CD14-positive monocyte (primary cell): ENCODE measurements at regions not wholly inside any gene's neighbourhood (a gene's known extent, or its start where the extent isn't known, plus 50 kb on each side); places are given as distances from the start of the nearest gene placed in this dataset.
A peak's percentile ranks its signal among the peaks of the same experiment; 100 is the strongest.

Experiments used
- DNase-seq, 3 donors: peaks; one replicate each; pipeline ENCODE4 v3.0.0-alpha.2; 2011 to 2022
- H2AFZ ChIP-seq: 2 replicates; pipeline ENCODE4 v1.6.0; 2012; ENCODE audit warnings: mild to moderate bottlenecking, low read depth, low read length, inconsistent platforms; ENCODE audit not compliant: insufficient read depth, poor library complexity, severe bottlenecking
- H3K27ac ChIP-seq, 2 donors: 1 replicate in 1 of 2; 2 replicates in 1 of 2; pipeline ENCODE4 v1.5.1; 2012 to 2013; ENCODE audit warnings: low read length in 2 of 2, control low read depth in 1 of 2, inconsistent platforms in 1 of 2, low read depth in 1 of 2, mild to moderate bottlenecking in 1 of 2
- H3K27me3 ChIP-seq, 2 donors: one replicate each; pipeline versions ENCODE4 v1.6.0 to v1.6.1; 2011 to 2013; ENCODE audit warnings: low read length in 2 of 2; ENCODE audit not compliant: control insufficient read depth in 2 of 2, insufficient read depth in 2 of 2
- H3K36me3 ChIP-seq, 2 donors: replicated peaks in 1 of 2; 1 replicate in 1 of 2; 2 replicates in 1 of 2; pipeline versions ENCODE4 v1.5.1 to v1.6.1; 2012 to 2013; ENCODE audit warnings: low read length in 2 of 2, control low read depth in 1 of 2, inconsistent platforms in 1 of 2, mild to moderate bottlenecking in 1 of 2; ENCODE audit not compliant: insufficient read depth in 2 of 2, control insufficient read depth in 1 of 2
- H3K4me1 ChIP-seq, 2 donors: 1 replicate in 1 of 2; 2 replicates in 1 of 2; pipeline versions ENCODE4 v1.5.1 to v1.6.1; 2012 to 2013; ENCODE audit warnings: low read length in 2 of 2, control low read depth in 1 of 2, inconsistent platforms in 1 of 2, mild to moderate bottlenecking in 1 of 2, moderate library complexity in 1 of 2; ENCODE audit not compliant: insufficient read depth in 2 of 2, control insufficient read depth in 1 of 2
- H3K4me2 ChIP-seq: replicated peaks from 2 replicates; pipeline ENCODE3; 2012; ENCODE audit warnings: low read length, moderate library complexity, mild to moderate bottlenecking; ENCODE audit not compliant: poor library complexity, severe bottlenecking; ENCODE audit errors: extremely low read depth
- H3K4me3 ChIP-seq, 3 experiments: fragments of 200-600 bp in 1 of 3; sonication (generic) in 1 of 3; replicated peaks in 1 of 3; 1 replicate in 2 of 3; 2 replicates in 1 of 3; pipeline ENCODE4 v1.5.1; 2011 to 2013; ENCODE audit warnings: low read length in 3 of 3, mild to moderate bottlenecking in 3 of 3, control low read depth in 2 of 3, low read depth in 2 of 3, inconsistent platforms in 1 of 3, moderate library complexity in 1 of 3
- H3K79me2 ChIP-seq: 2 replicates; pipeline ENCODE4 v1.6.0; 2012; ENCODE audit warnings: mild to moderate bottlenecking, control low read depth, inconsistent platforms, low read length, moderate library complexity; ENCODE audit not compliant: insufficient read depth
- H3K9ac ChIP-seq: 2 replicates; pipeline ENCODE4 v1.6.0; 2017; ENCODE audit warnings: low read length, mild to moderate bottlenecking; ENCODE audit not compliant: insufficient read depth, poor library complexity, severe bottlenecking
- H3K9me3 ChIP-seq, 2 donors: replicated peaks in 1 of 2; 1 replicate in 1 of 2; 2 replicates in 1 of 2; pipeline versions ENCODE4 v1.5.1 to v1.6.1; 2012 to 2013; ENCODE audit warnings: low read length in 2 of 2, control low read depth in 1 of 2; ENCODE audit not compliant: control insufficient read depth in 1 of 2, insufficient read depth in 1 of 2
- H4K20me1 ChIP-seq: 2 replicates; pipeline ENCODE4 v1.6.0; 2012; ENCODE audit warnings: mild to moderate bottlenecking, low read length, control low read depth, moderate library complexity; ENCODE audit not compliant: insufficient read depth
- H3K27ac Mint-ChIP-seq, 7 donors: one replicate each; pipeline ENCODE4 v1.8.0; 2020; ENCODE audit warnings: mild to moderate bottlenecking in 7 of 7, mixed read lengths in 7 of 7, moderate library complexity in 6 of 7, inconsistent platforms in 2 of 7
- H3K27me3 Mint-ChIP-seq, 3 donors: one replicate each; pipeline ENCODE4 v1.8.0; 2021 to 2022; ENCODE audit warnings: low read depth in 3 of 3, mild to moderate bottlenecking in 3 of 3, mixed read lengths in 3 of 3, moderate library complexity in 3 of 3, inconsistent platforms in 1 of 3
- H3K36me3 Mint-ChIP-seq, 2 donors: one replicate each; pipeline ENCODE4 v1.8.0; 2020; ENCODE audit warnings: mixed read lengths in 2 of 2, inconsistent platforms in 1 of 2, mild to moderate bottlenecking in 1 of 2
- H3K4me1 Mint-ChIP-seq: one replicate; pipeline ENCODE4 v1.8.0; 2020; ENCODE audit warnings: mild to moderate bottlenecking, mixed read lengths
- H3K4me3 Mint-ChIP-seq, 2 donors: one replicate each; pipeline ENCODE4 v1.8.0; 2020; ENCODE audit warnings: mild to moderate bottlenecking in 2 of 2, mixed read lengths in 2 of 2, moderate library complexity in 1 of 2
- H3K9me3 Mint-ChIP-seq, 7 donors: one replicate each; pipeline ENCODE4 v1.8.0; 2020 to 2022; ENCODE audit warnings: mixed read lengths in 7 of 7, mild to moderate bottlenecking in 6 of 7, moderate library complexity in 6 of 7, inconsistent platforms in 2 of 7
- WGBS: methylation state at CpG from one replicate; pipeline ENCODE4 v1.1.5; 2013; ENCODE audit warnings: missing lambda C conversion rate; ENCODE audit not compliant: insufficient coverage; 5-methylcytosine and 5-hydroxymethylcytosine counted together
- intact Hi-C, 2 donors: fragments of 100-400 bp; cut with micrococcal nuclease; formaldehyde crosslinking; loops; one replicate each; pipeline versions ENCODE4 v1.15.0 to v1.15.1; 2023
- TF ChIP-seq, protein P1 (sequence below): fragments of 200-600 bp; IDR thresholded peaks from one replicate; pipeline ENCODE4 v1.8.0; 2022; ENCODE audit warnings: antibody characterized with exemption, mild to moderate bottlenecking

DNA sequence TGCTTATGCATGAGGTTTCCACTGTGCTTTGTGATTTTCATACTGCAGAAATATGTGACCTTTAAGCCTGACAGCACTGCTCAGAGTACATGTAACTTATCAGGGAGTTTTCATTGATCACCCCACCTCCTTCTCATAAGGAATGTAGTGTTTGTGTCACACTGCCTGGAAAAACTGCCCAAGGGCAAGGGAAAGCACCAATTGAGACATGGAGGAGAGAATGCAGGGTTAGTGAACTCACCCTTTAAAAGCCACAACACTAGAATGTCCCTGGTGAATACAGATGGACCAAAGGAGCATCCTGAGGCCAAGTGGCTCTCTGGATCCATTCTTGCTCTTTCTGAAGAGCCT lies 147.2 kb upstream of the SPATS2L start:
- Histone ChIP-seq H3K36me3 (no peaks in the 10 kb centered on the region), H3K4me3 (no peak overlapping the region), H2AFZ (no peak overlapping the region), H3K4me1 (peaks cover 0 to 12% of the 10 kb centered on the region in 2 donors), H3K9me3 (peaks cover 0 to 5% of the 10 kb centered on the region in 2 donors), H4K20me1 (no peaks in the 10 kb centered on the region), H3K79me2 (no peaks in the 10 kb centered on the region), H3K27ac (no peak overlapping the region), H3K27me3 (no peaks in the 10 kb centered on the region), H3K4me2 (no peak overlapping the region), H3K9ac (no peak overlapping the region)
- no peak for DNase-seq
- Mint-ChIP-seq H3K9me3 (peaks cover 0 to 13% (median 2%) of the 10 kb centered on the region in 7 donors), H3K36me3 (no peaks in the 10 kb centered on the region), H3K27me3 (peaks cover 0 to 4% (median 0%) of the 10 kb centered on the region in 3 donors), H3K27ac (no peak overlapping the region), H3K4me1 (peaks cover 6% of the 10 kb centered on the region), H3K4me3 (no peak overlapping the region)
- intact Hi-C loops = no loop called here
- TF ChIP-seq, protein P1, sequence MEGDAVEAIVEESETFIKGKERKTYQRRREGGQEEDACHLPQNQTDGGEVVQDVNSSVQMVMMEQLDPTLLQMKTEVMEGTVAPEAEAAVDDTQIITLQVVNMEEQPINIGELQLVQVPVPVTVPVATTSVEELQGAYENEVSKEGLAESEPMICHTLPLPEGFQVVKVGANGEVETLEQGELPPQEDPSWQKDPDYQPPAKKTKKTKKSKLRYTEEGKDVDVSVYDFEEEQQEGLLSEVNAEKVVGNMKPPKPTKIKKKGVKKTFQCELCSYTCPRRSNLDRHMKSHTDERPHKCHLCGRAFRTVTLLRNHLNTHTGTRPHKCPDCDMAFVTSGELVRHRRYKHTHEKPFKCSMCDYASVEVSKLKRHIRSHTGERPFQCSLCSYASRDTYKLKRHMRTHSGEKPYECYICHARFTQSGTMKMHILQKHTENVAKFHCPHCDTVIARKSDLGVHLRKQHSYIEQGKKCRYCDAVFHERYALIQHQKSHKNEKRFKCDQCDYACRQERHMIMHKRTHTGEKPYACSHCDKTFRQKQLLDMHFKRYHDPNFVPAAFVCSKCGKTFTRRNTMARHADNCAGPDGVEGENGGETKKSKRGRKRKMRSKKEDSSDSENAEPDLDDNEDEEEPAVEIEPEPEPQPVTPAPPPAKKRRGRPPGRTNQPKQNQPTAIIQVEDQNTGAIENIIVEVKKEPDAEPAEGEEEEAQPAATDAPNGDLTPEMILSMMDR = no peak

DNA sequence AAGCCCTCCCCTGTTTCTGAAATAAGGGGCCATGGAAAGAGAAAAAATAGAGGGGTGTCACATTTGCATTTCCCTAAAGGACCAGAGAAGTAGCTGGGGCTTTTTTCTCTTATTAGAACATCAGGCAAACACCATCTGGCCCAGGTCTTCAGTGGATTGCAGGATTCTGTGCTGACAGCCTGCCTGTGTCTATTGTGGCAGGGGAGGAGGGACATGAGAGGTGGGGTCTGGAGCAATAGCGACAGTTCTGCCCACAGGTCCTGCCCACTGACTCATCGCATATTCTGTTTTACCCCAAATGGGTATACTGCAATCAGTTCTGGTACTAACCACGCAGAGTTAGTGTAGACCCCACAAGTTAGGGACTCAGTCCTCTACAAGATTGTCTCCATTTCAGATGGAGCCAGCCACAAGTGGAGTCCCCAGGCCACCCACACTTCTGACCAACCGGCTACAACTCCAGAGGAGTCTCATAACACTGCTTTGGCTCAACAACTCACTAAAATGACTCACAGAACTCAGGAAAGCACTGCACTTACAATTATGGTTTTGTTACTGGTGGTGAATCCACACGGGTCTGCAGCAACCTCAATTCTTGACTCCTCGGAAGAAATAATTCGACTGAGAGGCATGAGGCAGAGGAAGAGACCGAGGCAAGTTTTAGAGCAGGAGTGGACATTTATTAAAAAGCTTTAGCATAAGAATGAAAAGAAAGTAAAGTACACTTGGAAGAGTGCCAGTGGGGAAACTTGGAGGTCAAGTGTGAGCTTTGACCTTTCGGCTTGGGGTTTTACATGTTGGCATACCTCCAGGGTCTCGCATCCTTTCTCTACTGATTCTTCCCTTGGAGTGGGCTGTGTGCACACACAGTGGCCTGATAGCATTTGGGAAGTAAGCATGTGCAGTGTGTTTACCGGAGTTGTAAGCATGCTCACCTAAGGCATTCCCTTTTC lies 146.4 kb upstream of the SPATS2L start:
- no peaks in the 10 kb centered on the region for H3K36me3 ChIP-seq
- H3K4me3 ChIP-seq = no peak overlapping the region
- peaks cover 0 to 4% (median 0%) of the 10 kb centered on the region in 3 donors for H3K27me3 Mint-ChIP-seq
- peaks cover 0 to 7% of the 10 kb centered on the region in 2 donors for H3K9me3 ChIP-seq
- no peak overlapping the region for H3K27ac ChIP-seq
- H3K79me2 ChIP-seq = no peaks in the 10 kb centered on the region
- peaks cover 0 to 13% of the 10 kb centered on the region in 2 donors for H3K4me1 ChIP-seq
- peak overlapping the region in 1 of 7 donors; percentile 25 for H3K27ac Mint-ChIP-seq
- H3K4me2 ChIP-seq = no peak overlapping the region
- H3K9me3 Mint-ChIP-seq = peaks cover under 1 to 13% (median 4%) of the 10 kb centered on the region in 7 donors
- peaks cover 6% of the 10 kb centered on the region for H3K4me1 Mint-ChIP-seq
- no peak overlapping the region for H3K4me3 Mint-ChIP-seq
- no peak for DNase-seq
- H4K20me1 ChIP-seq = no peaks in the 10 kb centered on the region
- no peak overlapping the region for H3K9ac ChIP-seq
- H2AFZ ChIP-seq = no peak overlapping the region
- no peaks in the 10 kb centered on the region for H3K27me3 ChIP-seq
- intact Hi-C loops = no loop called here
- TF ChIP-seq, protein P1 = no peak
- no peaks in the 10 kb centered on the region for H3K36me3 Mint-ChIP-seq
- WGBS = 90% methylated on average over 9 of the region's 11 CpGs
